ENCODE measurements at regions not wholly inside any gene's neighbourhood (a gene's known extent, or its start where the extent isn't known, plus 50 kb on each side); places are given as distances from the start of the nearest gene placed in this dataset.

GRCh38 chr11:116224154-116224888 lies 548.5 kb downstream of the BUD13 start:
- DNase-seq (ENCODE audit: low read depth) = peak; percentile 28

GRCh38 chr11:116221351-116221750 lies 551.4 kb downstream of the BUD13 start:
- DNase-seq (ENCODE audit: low read depth) = no peak

- DNase-seq (ENCODE audit: low read depth) = peak; percentile 46
Observed at GRCh38 chr11:116219171-116219635, 553.6 kb downstream of the BUD13 start.

- no peak for DNase-seq (ENCODE audit: low read depth)
Observed at GRCh38 chr11:116217441-116217840, 555.3 kb downstream of the BUD13 start.

GRCh38 chr11:116217006-116217405 lies 555.8 kb downstream of the BUD13 start:
- peak; percentile 48 for DNase-seq (ENCODE audit: low read depth)

- no peak for DNase-seq (ENCODE audit: low read depth)
Observed at GRCh38 chr11:116215471-116216113, 557.2 kb downstream of the BUD13 start.

GRCh38 chr11:116211147-116211546 lies 561.6 kb downstream of the BUD13 start:
- no peak for DNase-seq (ENCODE audit: low read depth)

GRCh38 chr11:116210663-116211062 lies 562.1 kb downstream of the BUD13 start:
- no peak for DNase-seq (ENCODE audit: low read depth)

- DNase-seq (ENCODE audit: low read depth) = no peak
Observed at GRCh38 chr11:116209255-116209654, 563.5 kb downstream of the BUD13 start.

GRCh38 chr11:116207421-116208141 lies 565.2 kb downstream of the BUD13 start:
- DNase-seq (ENCODE audit: low read depth) = no peak

GRCh38 chr11:116207019-116207418 lies 565.8 kb downstream of the BUD13 start:
- no peak for DNase-seq (ENCODE audit: low read depth)

- DNase-seq (ENCODE audit: low read depth) = no peak
Observed at GRCh38 chr11:116202922-116203321, 569.9 kb downstream of the BUD13 start.

- no peak for DNase-seq (ENCODE audit: low read depth)
Observed at GRCh38 chr11:116200564-116200963, 572.2 kb downstream of the BUD13 start.

- no peak for DNase-seq (ENCODE audit: low read depth)
Observed at GRCh38 chr11:116199182-116199581, 573.6 kb downstream of the BUD13 start.

GRCh38 chr11:116194156-116194904 lies 578.5 kb downstream of the BUD13 start:
- DNase-seq (ENCODE audit: low read depth) = no peak

GRCh38 chr11:116193321-116194131 lies 579.3 kb downstream of the BUD13 start:
- DNase-seq (ENCODE audit: low read depth) = peak; percentile 71

- DNase-seq (ENCODE audit: low read depth) = no peak
Observed at GRCh38 chr11:116192509-116193210, 580.1 kb downstream of the BUD13 start.

GRCh38 chr11:116190861-116191260 lies 581.9 kb downstream of the BUD13 start:
- DNase-seq (ENCODE audit: low read depth) = no peak

GRCh38 chr11:116189408-116190170 lies 583.2 kb downstream of the BUD13 start:
- no peak for DNase-seq (ENCODE audit: low read depth)

GRCh38 chr11:116188350-116188749 lies 584.4 kb downstream of the BUD13 start:
- no peak for DNase-seq (ENCODE audit: low read depth)

All from M059J (cell line).